ENCODE measurements at regions not wholly inside any gene's neighbourhood (a gene's known extent, or its start where the extent isn't known, plus 50 kb on each side); places are given as distances from the start of the nearest gene placed in this dataset.

GRCh38 chr20:12896180-12896579 is 112.6 kb upstream of the SPTLC3 start:
- H3K4me3 ChIP-seq (ENCODE audit: control insufficient read depth, low read depth, low read length): no peak overlapping the region
- DNase-seq (ENCODE audit: low read depth): no peak
- TF ChIP-seq CTCF (conservative IDR thresholded peaks at IDR 0.05; ENCODE audit: control insufficient read depth, insufficient read depth, low read depth, low read length): no peak

GRCh38 chr20:12902992-12903391 is 105.8 kb upstream of the SPTLC3 start:
- no peak for DNase-seq (ENCODE audit: low read depth)
- no peak overlapping the region for H3K4me3 ChIP-seq (ENCODE audit: control insufficient read depth, low read depth, low read length)
- TF ChIP-seq CTCF (conservative IDR thresholded peaks at IDR 0.05; ENCODE audit: control insufficient read depth, insufficient read depth, low read depth, low read length): no peak

GRCh38 chr20:12906361-12906760 is 102.4 kb upstream of the SPTLC3 start:
- no peak overlapping the region for H3K4me3 ChIP-seq (ENCODE audit: control insufficient read depth, low read depth, low read length)
- TF ChIP-seq CTCF (conservative IDR thresholded peaks at IDR 0.05; ENCODE audit: control insufficient read depth, insufficient read depth, low read depth, low read length): no peak
- no peak for DNase-seq (ENCODE audit: low read depth)

GRCh38 chr20:12911372-12911771 is 97.4 kb upstream of the SPTLC3 start:
- DNase-seq (ENCODE audit: low read depth): no peak
- no peak for TF ChIP-seq CTCF (conservative IDR thresholded peaks at IDR 0.05; ENCODE audit: control insufficient read depth, insufficient read depth, low read depth, low read length)
- H3K4me3 ChIP-seq (ENCODE audit: control insufficient read depth, low read depth, low read length): no peak overlapping the region

- no peak overlapping the region for H3K4me3 ChIP-seq (ENCODE audit: control insufficient read depth, low read depth, low read length)
- no peak for DNase-seq (ENCODE audit: low read depth)
- no peak for TF ChIP-seq CTCF (conservative IDR thresholded peaks at IDR 0.05; ENCODE audit: control insufficient read depth, insufficient read depth, low read depth, low read length)
Measured at GRCh38 chr20:12913781-12914443, 94.9 kb upstream of the SPTLC3 start.

GRCh38 chr20:12914804-12915203 is 94.0 kb upstream of the SPTLC3 start:
- no peak for DNase-seq (ENCODE audit: low read depth)
- H3K4me3 ChIP-seq (ENCODE audit: control insufficient read depth, low read depth, low read length): no peak overlapping the region
- no peak for TF ChIP-seq CTCF (conservative IDR thresholded peaks at IDR 0.05; ENCODE audit: control insufficient read depth, insufficient read depth, low read depth, low read length)

GRCh38 chr20:12916699-12917098 is 92.1 kb upstream of the SPTLC3 start:
- no peak overlapping the region for H3K4me3 ChIP-seq (ENCODE audit: control insufficient read depth, low read depth, low read length)
- no peak for DNase-seq (ENCODE audit: low read depth)
- TF ChIP-seq CTCF (conservative IDR thresholded peaks at IDR 0.05; ENCODE audit: control insufficient read depth, insufficient read depth, low read depth, low read length): no peak
